Right atrium auricular region (tissue), 2 donors: ENCODE measurements at regions not wholly inside any gene's neighbourhood (a gene's known extent, or its start where the extent isn't known, plus 50 kb on each side); places are given as distances from the start of the nearest gene placed in this dataset.

Experiments used
- DNase-seq: peaks from one replicate; pipeline ENCODE4 v3.0.0-alpha.2; 2019; ENCODE audit warnings: low spot score
- H3K27ac ChIP-seq, 2 donors: fragments of 200-600 bp; sonication (generic); 1 replicate in 1 of 2; 2 replicates in 1 of 2; pipeline ENCODE4 v1.5.1; 2016 to 2019
- H3K27me3 ChIP-seq, 2 donors: fragments of 200-600 bp; sonication (generic); one replicate each; pipeline versions ENCODE4 v1.5.1 to v1.6.0; 2017 to 2019
- H3K36me3 ChIP-seq: fragments of 200-600 bp; sonication (generic); one replicate; pipeline ENCODE4 v1.5.1; 2016
- H3K4me1 ChIP-seq, 2 donors: fragments of 200-600 bp; sonication (generic); one replicate each; pipeline versions ENCODE4 v1.5.1 to v1.6.0; 2017 to 2019
- H3K4me3 ChIP-seq, 2 donors: fragments of 200-600 bp; sonication (generic); 1 replicate in 1 of 2; 2 replicates in 1 of 2; pipeline ENCODE4 v1.5.1; 2017 to 2019; ENCODE audit warnings: mild to moderate bottlenecking in 1 of 2, moderate library complexity in 1 of 2
- H3K9me3 ChIP-seq, 2 donors: fragments of 200-600 bp; sonication (generic); one replicate each; pipeline ENCODE4 v1.5.1; 2019
- CTCF ChIP-seq, 2 donors: fragments of 200-600 bp; sonication (generic); IDR thresholded peaks; one replicate each; pipeline ENCODE4 v1.5.1; 2019; ENCODE audit warnings: antibody characterized with exemption in 2 of 2

- DNase-seq: no peak
- TF ChIP-seq CTCF (IDR thresholded peaks at IDR 0.05): no peak
- Histone ChIP-seq H3K36me3 (no peaks in the 10 kb centered on the region), H3K27ac (no peak overlapping the region), H3K9me3 (no peaks in the 10 kb centered on the region), H3K4me1 (peaks cover 0 to 9% of the 10 kb centered on the region in 2 donors), H3K27me3 (no peaks in the 10 kb centered on the region), H3K4me3 (no peak overlapping the region)
These were observed 79.1 kb downstream of the CTH start for GRCh38 chr1:70490153-70490552.

GRCh38 chr1:70495370-70495769 is 84.3 kb downstream of the CTH start:
- Histone ChIP-seq H3K9me3 (no peaks in the 10 kb centered on the region), H3K27me3 (no peaks in the 10 kb centered on the region), H3K27ac (no peak overlapping the region), H3K36me3 (no peaks in the 10 kb centered on the region), H3K4me3 (no peak overlapping the region), H3K4me1 (no peaks in the 10 kb centered on the region)
- DNase-seq: no peak
- no peak for TF ChIP-seq CTCF (IDR thresholded peaks at IDR 0.05)

GRCh38 chr1:70496181-70496580 is 85.1 kb downstream of the CTH start:
- H3K36me3 ChIP-seq: no peaks in the 10 kb centered on the region
- H3K9me3 ChIP-seq: no peaks in the 10 kb centered on the region
- TF ChIP-seq CTCF (IDR thresholded peaks at IDR 0.05): no peak
- DNase-seq: no peak
- no peaks in the 10 kb centered on the region for H3K27me3 ChIP-seq
- no peaks in the 10 kb centered on the region for H3K4me1 ChIP-seq
- H3K27ac ChIP-seq: no peak overlapping the region
- no peak overlapping the region for H3K4me3 ChIP-seq

- no peaks in the 10 kb centered on the region for H3K9me3 ChIP-seq
- H3K36me3 ChIP-seq: no peaks in the 10 kb centered on the region
- H3K27ac ChIP-seq: no peak overlapping the region
- no peaks in the 10 kb centered on the region for H3K27me3 ChIP-seq
- no peaks in the 10 kb centered on the region for H3K4me1 ChIP-seq
- no peak overlapping the region for H3K4me3 ChIP-seq
- no peak for DNase-seq
- no peak for TF ChIP-seq CTCF (IDR thresholded peaks at IDR 0.05)
These were observed 86.1 kb downstream of the CTH start for GRCh38 chr1:70497152-70497551.

GRCh38 chr1:70498666-70499065 is 87.6 kb downstream of the CTH start:
- TF ChIP-seq CTCF (IDR thresholded peaks at IDR 0.05): no peak
- H3K36me3 ChIP-seq: no peaks in the 10 kb centered on the region
- H3K4me1 ChIP-seq: no peaks in the 10 kb centered on the region
- H3K9me3 ChIP-seq: no peaks in the 10 kb centered on the region
- no peak for DNase-seq
- H3K27me3 ChIP-seq: no peaks in the 10 kb centered on the region
- H3K27ac ChIP-seq: no peak overlapping the region
- H3K4me3 ChIP-seq: no peak overlapping the region

GRCh38 chr1:70499695-70500094 is 88.6 kb downstream of the CTH start:
- H3K4me1 ChIP-seq: no peaks in the 10 kb centered on the region
- H3K27ac ChIP-seq: no peak overlapping the region
- no peak overlapping the region for H3K4me3 ChIP-seq
- no peaks in the 10 kb centered on the region for H3K27me3 ChIP-seq
- no peaks in the 10 kb centered on the region for H3K9me3 ChIP-seq
- H3K36me3 ChIP-seq: no peaks in the 10 kb centered on the region
- DNase-seq: no peak
- no peak for TF ChIP-seq CTCF (IDR thresholded peaks at IDR 0.05)
